ENCODE measurements at regions not wholly inside any gene's neighbourhood (a gene's known extent, or its start where the extent isn't known, plus 50 kb on each side); places are given as distances from the start of the nearest gene placed in this dataset.

DNA sequence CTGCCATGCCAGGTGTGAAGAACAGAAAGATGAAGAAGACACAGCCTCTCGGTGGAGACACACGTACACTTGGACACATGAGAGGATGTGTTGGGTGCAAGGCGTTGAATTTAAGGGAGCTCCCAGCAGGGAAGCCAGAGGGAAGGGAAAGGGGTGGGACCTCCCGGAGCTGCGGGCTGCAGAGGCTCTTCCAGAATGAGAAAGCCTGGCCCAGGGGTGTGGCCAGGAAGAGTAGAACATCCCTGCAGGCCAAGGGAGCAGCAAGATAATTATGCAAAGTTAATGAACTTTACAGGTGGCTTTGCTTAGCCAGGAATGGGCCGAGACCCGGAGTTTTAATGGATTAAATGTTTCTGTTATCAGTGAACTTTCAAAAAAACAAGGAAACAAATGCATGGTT lies 270.3 kb downstream of the KLF6 start:
- TF ChIP-seq, protein P1, sequence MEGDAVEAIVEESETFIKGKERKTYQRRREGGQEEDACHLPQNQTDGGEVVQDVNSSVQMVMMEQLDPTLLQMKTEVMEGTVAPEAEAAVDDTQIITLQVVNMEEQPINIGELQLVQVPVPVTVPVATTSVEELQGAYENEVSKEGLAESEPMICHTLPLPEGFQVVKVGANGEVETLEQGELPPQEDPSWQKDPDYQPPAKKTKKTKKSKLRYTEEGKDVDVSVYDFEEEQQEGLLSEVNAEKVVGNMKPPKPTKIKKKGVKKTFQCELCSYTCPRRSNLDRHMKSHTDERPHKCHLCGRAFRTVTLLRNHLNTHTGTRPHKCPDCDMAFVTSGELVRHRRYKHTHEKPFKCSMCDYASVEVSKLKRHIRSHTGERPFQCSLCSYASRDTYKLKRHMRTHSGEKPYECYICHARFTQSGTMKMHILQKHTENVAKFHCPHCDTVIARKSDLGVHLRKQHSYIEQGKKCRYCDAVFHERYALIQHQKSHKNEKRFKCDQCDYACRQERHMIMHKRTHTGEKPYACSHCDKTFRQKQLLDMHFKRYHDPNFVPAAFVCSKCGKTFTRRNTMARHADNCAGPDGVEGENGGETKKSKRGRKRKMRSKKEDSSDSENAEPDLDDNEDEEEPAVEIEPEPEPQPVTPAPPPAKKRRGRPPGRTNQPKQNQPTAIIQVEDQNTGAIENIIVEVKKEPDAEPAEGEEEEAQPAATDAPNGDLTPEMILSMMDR (IDR thresholded peaks at IDR 0.05) = no peak
- no peak for TF ChIP-seq EZH2 (IDR thresholded peaks at IDR 0.05; ENCODE audit: borderline replicate concordance, insufficient read depth, low read depth, low read length, poor library complexity, severe bottlenecking)

Data from B cell (primary cell).